ENCODE measurements at regions not wholly inside any gene's neighbourhood (a gene's known extent, or its start where the extent isn't known, plus 50 kb on each side); places are given as distances from the start of the nearest gene placed in this dataset.
A peak's percentile ranks its signal among the peaks of the same experiment; 100 is the strongest.
"Not testable (repeated sequence)": the region's sequence is repeated elsewhere in the genome, so short reads cannot be mapped to it uniquely, and the experiment has no call there.

DNA sequence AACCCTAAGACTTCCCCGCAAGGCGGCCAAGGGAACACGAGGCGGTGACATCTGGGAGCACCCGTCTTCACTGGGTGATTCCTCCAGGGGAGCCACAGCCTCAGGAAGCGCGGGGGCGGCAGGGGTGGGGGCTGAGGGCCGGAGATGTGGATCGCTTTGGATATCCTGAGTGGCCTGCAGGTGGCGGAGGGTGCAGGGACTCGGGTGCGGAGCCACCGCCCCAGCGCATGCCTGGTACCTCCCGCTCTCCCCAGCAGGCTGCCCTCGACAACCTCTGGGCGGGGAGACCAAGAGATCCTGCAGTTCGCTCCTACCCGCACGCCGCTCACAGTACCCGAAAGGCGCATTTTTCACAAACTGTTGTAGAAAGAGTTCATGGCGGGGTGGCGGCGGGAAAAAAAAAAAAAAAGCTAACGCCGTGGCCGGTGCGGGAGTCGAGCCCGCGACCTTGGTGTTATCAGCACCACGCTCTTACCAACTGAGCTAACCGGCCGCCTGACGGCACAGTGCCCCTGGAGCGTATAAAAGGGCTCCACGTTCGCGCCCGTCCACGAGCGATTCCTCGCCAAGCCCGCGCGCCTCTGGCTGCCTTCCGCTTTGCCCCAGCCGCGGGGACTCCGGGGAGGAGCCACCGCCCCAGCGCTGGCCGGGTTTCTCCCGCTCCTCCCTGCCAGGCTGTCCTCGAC is 124.7 kb upstream of the PRKX start:
- DNase-seq (ENCODE audit: low read depth), result not testable (repeated sequence)

DNA sequence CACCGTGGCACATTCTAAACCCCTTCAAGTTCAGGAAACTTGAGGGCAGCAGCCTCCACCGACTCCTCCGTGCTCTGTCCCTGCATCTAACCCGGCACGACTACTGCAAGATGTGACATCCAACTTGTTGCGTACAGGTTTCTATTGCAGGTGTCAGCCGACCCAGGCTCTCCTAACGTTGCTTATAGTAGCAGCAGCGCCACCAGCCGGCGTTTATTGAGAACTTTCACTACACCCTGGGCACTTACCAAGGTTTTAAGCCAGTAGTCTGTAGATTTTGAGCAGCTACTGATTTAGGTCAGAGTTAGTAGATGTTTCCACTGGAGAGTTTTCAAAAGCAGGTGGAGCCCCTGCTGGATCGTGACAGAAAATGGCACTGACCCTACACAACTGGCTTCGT is 123.8 kb upstream of the PRKX start:
- DNase-seq (ENCODE audit: low read depth), result not testable (repeated sequence)

DNA sequence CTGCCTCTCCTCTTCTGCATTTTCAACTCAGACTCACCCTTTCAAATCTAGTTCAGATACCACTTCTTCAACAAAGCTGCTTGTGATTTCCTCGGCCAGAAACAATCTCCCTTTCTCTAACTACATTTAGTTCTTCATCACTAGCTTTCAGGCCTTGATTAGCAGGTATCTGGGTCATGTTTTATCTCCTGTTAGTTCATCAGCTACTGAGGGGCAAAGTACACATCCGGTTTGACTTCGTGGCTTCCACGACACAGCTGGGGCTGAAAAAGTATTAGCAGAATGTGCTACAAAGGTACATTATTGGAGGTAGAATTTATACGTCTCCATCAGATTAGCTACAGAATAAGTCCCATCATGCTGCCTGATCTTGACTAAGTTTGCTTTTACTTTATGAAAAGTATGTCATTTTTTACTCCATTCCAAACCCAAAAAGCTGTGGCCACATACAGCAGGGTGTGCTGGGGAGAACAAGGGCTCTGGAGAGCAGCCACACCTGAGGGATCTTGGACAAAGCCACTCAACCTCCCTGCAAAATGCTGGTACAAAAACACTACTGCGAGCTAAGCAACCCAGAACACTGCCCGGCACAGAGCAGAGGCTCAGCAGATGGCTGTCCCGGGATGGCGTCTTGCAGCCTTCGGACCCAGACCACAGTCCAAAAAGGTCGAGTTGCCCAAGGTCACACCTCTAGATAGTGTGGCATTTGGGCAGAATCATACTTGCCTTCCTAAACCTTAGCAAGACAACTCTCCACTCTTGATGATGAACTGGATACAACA is 120.5 kb upstream of the PRKX start:
- DNase-seq (ENCODE audit: low read depth), result not testable (repeated sequence)

DNA sequence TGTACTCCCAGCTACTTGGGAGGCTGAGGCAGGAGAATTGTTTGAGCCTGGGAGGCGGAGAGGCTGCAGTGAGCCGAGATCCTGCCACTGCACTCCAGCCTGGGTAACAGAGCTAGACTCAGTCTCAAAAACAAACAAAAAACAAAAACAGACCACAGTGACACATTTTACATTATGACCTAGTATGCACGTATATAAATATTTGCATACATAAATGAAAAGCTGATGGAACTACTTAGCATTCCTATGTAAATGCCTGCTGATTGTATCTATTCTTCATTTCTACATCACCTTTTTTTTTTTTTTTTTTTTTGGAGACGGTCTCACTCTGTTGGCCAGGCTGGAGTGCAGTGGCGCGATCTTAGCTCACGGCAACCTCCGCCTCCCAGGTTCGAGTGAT is 116.6 kb upstream of the PRKX start:
- DNase-seq (ENCODE audit: low read depth), result not testable (repeated sequence)

DNA sequence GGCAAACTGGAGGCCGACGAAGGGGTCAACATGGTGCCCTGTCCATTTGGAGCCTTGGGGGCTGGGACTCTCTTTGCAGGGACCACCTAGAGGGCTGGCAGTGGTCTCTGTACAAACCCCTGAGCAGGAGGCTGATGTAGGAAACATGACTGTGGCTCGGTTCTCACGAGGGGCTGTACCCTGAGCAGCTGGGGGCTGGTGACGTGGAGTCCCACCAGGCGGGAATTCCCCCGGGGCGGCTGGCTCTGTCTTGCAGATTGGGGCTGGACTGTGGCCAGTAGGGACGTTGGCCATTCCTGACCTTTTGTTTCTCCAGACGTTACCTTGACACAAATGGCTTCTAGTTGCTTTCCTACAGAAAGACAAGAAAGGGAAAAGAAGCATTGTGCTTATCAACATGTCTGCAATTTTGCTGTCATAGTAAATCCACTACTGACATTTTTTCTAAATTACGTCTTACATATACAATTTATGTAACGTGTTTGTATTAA is 115.6 kb upstream of the PRKX start:
- not testable (repeated sequence) for DNase-seq (ENCODE audit: low read depth)

DNA sequence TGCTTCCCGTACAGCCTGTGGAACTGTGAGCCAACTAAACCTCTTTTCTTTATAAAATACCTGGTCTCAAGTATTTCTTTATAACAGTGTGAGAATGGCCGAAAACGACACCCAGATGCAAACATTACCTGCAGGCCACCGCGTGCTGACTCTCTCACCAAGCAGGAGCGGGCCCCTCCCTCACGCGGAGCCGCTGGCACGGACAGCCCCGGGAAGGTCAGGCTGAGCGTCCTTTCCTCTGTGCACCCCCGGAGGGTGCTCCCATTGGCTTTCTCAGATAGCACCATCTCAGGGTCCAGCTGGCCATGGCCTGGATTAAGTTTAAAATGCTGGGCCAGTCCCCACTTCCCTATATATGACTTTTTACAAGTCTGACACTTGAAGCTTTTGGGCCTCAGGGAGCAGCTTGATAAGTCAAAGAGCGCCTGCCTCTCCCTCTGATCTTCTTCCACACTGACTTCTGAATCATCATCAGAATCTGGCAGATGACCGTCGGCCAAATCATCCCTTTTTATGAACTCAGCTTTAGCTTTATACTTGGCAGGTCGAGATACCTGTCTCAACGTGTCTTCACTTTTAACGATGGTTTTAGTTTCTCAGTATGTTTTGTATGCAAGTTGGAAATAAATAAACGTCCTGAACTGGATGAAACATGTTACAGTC is 115.1 kb upstream of the PRKX start:
- not testable (repeated sequence) for DNase-seq (ENCODE audit: low read depth)

DNA sequence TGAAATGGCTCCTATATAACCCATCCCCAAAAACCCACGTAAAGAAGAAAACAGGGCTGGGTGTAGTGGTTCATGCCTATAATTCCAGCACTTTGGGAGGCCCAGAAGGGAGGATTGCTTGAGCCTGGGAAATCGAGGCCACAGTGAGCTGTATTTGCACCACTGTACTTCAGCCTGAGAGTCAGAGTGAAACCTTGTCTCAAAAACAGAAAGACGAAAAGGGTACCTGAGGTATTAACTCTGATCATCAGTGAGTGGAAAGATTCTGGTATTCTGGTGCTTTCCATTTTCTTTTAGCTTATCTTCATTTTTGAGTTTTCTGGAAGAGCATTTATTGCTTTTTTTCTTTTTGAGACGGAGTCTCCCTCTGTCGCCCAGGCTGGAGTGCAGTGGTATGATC is 110.6 kb upstream of the PRKX start:
- DNase-seq (ENCODE audit: low read depth), result not testable (repeated sequence)

DNA sequence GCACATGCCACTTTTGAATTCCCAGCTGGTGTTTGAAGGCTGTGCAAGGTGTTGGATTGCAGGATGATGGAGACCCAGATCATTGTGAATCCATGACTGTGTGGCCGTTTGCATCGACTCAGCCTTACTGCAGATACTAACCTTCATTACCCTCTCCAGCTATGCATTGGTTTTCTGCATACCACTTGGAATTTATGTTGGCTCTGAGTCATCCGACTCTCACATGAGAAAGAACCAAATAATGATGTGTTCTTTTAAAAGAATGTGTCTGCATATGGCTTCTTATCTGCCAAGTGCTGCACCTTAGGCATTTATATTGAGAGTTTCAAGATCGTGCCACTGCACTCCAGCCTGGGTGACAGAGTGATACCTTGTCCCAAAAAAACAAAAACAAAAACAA is 106.7 kb upstream of the PRKX start:
- no peak for DNase-seq (ENCODE audit: low read depth)

DNA sequence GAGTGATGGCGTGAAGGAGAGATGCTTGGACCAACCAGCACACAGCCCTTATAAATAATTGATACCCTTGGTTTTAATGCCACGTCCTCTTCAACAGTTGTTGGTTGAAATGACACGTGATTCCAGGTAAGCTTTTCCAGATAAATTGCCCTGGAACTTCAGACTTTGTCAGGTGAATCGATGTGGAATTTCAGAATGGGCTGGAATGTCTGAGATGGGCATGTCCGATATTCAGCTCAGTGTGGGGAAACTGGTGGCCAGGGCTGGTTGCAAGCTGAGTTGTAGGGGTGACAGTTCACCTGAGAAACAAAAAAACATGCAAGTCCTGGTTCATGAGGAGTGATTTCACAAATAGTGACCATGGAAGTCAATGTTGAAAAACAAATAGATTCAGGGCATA is 104.0 kb upstream of the PRKX start:
- not testable (repeated sequence) for DNase-seq (ENCODE audit: low read depth)

DNA sequence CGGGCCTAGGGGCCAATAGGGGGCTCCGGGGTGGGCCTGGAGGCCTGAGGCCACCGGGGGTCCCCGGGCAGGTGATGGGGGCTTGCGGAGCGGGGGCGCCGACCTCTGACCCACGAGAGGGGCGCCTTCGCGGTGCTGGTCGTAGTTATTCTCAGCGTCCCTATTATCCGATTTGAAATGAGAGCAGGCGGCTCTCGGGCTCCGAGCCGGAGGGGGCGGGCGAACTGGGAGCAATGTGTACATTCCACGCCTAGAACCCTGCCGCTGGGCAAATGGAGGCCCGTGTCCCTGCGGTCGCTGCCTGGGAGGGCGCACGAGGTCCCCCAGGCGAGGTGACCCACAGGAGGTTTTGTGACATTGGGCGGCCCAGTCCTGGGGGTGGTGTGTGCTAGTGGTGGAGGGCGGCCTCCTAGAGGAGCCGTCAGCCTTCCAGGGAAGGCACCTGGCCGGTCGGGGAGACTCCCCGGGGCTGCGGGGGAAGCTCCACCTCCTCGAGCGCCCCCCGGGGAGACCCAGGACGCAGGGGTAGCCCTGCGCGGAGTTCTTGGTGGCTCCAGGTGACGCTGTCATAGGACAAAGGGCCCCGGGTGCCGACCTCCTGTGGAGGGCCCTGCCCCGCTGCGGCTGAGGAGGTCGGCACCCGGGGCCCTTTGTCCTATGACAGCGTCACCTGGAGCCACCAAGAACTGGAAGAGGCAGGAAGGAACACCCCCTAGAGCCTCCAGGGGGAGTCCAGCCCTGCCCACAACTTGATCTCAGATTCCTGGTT is 102.6 kb upstream of the PRKX start:
- peak; percentile 11 for DNase-seq (ENCODE audit: low read depth)

DNA sequence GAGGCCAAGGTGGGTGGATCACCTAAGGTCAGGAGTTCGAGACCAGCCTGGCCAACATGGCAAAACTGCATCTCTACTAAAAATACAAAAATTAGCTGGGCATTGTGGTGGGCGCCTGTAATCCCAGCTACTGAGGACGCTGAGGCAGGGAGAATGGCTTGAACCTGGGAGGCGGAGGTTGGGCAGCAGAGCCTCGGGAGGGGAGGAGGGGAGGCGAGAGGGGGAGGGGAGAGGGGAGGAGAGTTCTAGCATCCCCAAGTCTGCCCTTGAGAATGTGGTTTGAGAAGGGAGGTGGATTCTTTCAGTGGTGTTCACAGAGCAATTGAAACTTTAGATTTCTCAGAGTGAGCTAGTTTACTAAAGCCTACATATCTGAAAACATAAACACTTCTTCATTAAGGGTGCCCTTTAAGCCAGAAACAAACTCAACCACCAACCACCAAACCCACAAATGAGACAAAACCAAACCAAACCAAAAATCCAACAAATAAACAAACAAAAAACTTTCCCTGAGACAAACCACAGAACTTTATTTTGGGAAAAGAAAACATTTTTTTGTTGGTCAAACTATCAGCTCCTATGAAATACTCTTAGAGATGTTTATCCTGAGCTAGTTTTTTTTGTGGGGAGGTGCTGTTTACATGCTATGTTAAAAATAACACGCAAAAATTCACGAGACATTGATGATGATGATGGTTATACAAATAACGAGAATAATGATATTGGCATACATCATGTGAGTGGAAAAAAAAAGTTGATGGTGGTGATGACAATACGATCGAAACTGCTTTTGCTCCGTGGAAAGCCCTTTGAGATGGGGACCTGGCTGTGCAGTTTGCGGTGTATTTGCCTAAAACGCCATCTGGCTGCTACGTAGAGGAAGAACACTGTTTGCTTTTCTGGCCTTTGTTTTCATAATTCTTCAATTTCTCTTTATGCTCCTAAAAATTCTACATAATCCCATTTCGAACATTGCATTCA is 98.2 kb upstream of the PRKX start:
- DNase-seq (ENCODE audit: low read depth), result peak; percentile 40

DNA sequence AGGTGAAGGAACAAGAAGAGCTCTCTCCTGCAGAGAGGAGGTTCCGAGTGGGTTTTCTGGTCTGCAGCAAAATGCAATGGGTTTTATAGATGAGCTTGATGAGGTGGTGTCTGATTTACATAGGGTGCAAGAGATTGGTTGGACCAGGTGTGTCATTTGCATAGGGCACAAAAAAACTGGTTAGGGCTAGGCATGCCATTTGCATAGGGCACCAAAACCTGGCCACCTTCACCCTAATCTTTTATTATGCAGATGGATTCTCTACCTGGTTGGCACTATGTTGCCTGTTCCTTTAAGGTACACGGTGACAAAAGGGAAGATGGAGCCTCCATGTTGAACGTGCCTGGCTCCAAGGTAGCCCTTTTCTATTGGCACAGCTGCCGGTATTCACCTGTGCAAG is 94.5 kb upstream of the PRKX start:
- no peak for DNase-seq (ENCODE audit: low read depth)

DNA sequence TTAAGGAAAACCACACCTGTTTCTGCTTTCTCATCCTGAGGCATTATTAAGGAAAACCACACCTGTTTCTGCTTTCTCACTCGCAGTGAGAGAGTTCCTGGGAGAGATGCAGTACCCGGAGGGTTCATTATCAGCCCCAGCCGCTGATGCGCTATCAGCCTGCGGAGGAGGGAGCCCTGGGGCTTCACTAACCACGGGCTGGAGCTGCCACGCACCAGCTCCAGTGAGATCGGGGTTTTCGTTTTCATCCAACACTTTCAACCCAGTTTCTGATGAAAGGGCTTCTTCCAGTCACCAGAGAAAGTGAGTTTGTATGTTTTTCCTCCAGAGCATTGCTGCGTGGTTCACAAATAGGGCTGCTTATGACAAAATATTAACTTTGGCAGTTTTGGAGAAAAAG is 93.2 kb upstream of the PRKX start:
- no peak for DNase-seq (ENCODE audit: low read depth)

DNA sequence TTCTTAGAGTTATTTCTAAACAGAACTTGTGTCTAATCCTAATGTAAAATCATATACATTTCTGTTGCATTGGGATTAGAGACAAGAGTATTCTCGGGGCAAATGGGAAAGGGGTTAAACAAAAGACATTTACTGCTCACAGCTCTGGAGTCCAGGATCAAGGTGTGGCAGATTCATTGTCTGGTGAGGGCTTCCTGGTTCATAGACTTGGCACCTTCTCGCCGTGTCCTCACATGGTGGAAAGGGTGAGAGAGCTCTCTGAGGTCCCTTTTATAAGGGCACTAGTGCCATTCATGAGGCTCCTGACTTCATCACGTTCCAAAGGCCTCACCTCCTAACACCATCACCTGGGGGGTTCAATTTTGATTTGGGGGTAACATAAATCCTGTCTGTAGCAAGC is 90.3 kb upstream of the PRKX start:
- DNase-seq (ENCODE audit: low read depth), result no peak

DNA sequence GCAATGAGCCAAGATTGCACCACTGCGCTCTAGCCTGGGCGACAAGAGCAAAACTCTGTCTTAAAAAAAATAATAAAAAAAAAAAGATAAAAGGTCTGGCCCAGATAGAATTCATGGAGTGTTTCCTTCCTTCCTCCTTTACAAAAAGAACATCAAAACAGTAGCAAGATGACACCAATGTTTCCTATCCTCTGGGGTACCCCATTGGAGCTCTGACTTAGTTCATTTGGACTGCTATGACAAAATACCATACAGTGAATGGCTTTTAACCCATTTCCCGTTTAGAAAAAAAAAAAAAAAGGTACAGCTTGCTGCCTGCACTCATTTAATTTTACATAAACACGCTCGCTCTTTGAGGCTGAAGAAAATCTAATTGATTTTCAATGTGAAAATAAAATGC is 89.9 kb upstream of the PRKX start:
- no peak for DNase-seq (ENCODE audit: low read depth)

DNA sequence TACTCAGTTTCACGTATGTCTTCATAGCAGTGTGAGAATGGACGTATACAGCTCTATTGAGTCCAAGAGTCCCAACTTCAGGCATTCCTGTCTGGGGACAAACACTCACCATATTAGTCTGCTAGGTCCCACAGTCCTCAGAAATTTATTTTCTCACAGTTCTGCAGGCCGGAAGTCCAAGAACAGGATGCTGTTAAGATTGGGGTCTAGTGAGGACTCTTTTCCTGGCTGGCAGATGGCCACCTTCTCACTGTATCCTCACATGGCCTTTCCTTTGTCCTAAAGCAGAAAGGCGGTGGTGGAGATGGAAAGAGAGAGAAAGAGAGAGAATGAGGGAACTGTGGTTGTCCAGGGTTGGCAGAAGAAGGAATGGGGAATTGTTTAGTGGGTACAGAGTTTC is 82.0 kb upstream of the PRKX start:
- not testable (repeated sequence) for DNase-seq (ENCODE audit: low read depth)

DNA sequence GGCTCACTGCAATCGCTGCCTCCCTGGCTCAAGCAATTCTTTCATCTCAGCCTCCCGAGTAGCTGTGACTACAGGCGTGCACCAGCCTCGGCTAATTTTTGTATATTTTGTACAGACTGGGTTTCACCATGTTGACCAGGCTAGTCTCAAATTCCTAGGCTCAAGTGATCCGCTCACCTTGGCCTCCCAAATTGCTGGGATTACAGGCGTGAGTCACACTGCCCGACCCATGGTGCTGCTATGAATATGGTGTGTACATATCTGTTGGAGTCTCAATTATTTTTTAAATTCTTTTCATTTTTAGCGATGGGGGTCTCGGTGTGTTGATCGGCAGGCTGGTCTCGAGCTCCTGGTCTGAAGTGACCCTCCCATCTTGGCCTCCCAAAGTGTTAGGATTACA is 78.0 kb upstream of the PRKX start:
- DNase-seq (ENCODE audit: low read depth), result no peak

DNA sequence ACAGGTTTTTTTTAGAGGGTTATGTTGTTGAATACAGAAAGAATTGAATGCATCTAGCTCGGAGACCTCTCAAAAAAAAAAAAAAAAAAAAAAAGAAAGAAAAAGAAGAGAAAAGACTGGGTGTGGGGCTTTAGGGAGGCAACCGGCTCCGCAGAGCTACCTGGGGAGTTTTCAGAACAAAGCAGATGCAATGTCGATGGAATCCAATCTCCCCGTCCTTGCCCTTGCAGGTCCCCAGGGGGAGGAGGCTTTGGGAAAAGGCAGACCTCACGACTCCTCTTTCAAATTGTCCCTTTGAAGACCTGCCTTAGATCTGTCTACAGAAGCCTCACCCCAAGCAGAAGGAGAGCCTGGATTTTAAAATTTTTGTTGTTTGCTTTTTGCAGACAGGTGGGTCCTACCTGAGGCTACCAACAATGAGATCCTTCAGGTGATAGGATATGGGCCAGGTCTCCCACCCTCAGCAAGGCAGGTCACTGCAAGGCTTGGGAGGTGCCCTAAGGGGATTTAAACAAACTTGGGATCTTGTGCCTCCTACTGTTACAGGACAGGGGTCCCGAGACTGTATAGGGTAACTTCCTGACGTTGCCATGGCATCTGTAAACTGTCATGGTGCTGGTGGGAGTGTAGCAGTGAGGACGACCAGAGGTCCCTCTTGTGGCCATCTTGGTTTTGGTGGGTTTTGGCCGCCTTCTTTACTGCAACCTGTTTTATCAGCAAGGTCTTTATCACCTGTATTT is 75.2 kb upstream of the PRKX start:
- DNase-seq (ENCODE audit: low read depth), result no peak

DNA sequence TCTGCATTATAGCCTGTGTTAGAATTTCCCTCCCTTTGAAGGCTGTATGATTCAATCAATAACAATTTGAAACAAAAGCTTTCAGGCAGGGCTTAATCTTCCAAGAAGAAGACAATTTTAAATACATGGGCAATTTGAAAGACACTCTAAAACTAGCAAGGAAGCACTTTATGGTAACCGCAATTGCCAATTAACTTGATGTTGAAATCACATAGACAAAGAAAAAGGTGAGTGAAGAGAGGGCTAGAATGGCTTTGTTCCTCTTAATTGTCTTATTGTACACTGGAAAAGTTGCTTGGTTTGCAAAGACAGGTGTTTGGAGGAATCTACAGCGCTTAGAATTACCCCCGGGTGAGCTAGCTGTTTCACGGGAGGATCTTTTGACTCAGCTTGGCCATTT is 74.4 kb upstream of the PRKX start:
- DNase-seq (ENCODE audit: low read depth), result no peak

DNA sequence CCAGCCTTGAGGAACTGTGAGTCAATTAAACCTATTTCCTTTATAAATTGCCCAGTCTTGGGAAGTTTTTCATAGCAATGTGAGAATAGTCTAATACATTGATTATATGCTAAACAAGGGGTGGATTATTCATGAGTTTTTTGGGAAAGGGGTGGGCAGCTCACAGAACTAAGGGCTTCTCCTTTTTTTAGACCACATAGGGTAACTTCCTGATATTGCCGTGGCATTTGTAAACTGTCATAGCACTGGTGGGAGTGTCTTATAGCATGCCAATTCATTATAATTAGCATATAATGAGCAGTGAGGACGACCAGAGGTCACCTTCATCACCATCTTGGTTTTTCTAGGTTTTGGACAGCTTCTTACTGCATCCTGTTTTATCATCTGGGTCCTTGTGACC is 72.4 kb upstream of the PRKX start:
- DNase-seq (ENCODE audit: low read depth), result not testable (repeated sequence)
